DND-41 (cell line): ENCODE measurements at regions not wholly inside any gene's neighbourhood (a gene's known extent, or its start where the extent isn't known, plus 50 kb on each side); places are given as distances from the start of the nearest gene placed in this dataset.

Source experiments
- ATAC-seq: fragments of 200-7000 bp; cut with Tn5 transposase; 3 replicates; pipeline ENCODE4 v1.9.1; 2021; ENCODE audit warnings: low read depth; ENCODE audit not compliant: insufficient read depth
- DNase-seq: peaks from one replicate; pipeline ENCODE4 v3.0.0-alpha.2; 2020
- H2AFZ ChIP-seq: 2 replicates; pipeline ENCODE4 v1.6.0; 2012; ENCODE audit warnings: low read depth, low read length
- H3K27ac ChIP-seq: 2 replicates; pipeline ENCODE4 v1.5.1; 2012; ENCODE audit warnings: low read length, inconsistent platforms
- H3K27me3 ChIP-seq: fragments of 200-600 bp; sonication (generic); 2 replicates; pipeline ENCODE4 v1.6.0; 2012; ENCODE audit warnings: low read length, mild to moderate bottlenecking, inconsistent platforms; ENCODE audit not compliant: insufficient read depth, poor library complexity
- H3K36me3 ChIP-seq: 2 replicates; pipeline ENCODE4 v1.5.1; 2012; ENCODE audit warnings: low read length, inconsistent platforms; ENCODE audit not compliant: insufficient read depth
- H3K4me1 ChIP-seq: 2 replicates; pipeline ENCODE4 v1.5.1; 2012; ENCODE audit warnings: mild to moderate bottlenecking, low read length; ENCODE audit not compliant: insufficient read depth
- H3K4me2 ChIP-seq: 2 replicates; pipeline ENCODE4 v1.6.0; 2012; ENCODE audit warnings: mild to moderate bottlenecking, moderate library complexity, low read length, inconsistent platforms; ENCODE audit not compliant: insufficient read depth
- H3K4me3 ChIP-seq, 2 experiments: fragments of 200-600 bp in 1 of 2; shearing (Covaris generic) in 1 of 2; 2 replicates each; pipeline ENCODE4 v1.5.1; 2012 to 2016; ENCODE audit warnings: inconsistent platforms in 2 of 2, low read length in 2 of 2, mild to moderate bottlenecking in 2 of 2, low read depth in 1 of 2, moderate library complexity in 1 of 2
- H3K79me2 ChIP-seq: 2 replicates; pipeline ENCODE4 v1.6.0; 2012; ENCODE audit warnings: low read length, inconsistent platforms; ENCODE audit not compliant: insufficient read depth
- H3K9ac ChIP-seq: 2 replicates; pipeline ENCODE4 v1.6.0; 2012; ENCODE audit warnings: low read depth, mild to moderate bottlenecking, inconsistent platforms, low read length, moderate library complexity
- H3K9me3 ChIP-seq: 2 replicates; pipeline ENCODE4 v1.5.1; 2012; ENCODE audit warnings: low read length, moderate library complexity, mild to moderate bottlenecking, inconsistent platforms; ENCODE audit not compliant: insufficient read depth, severe bottlenecking
- H4K20me1 ChIP-seq: 2 replicates; pipeline ENCODE4 v1.6.0; 2012; ENCODE audit warnings: low read length; ENCODE audit not compliant: insufficient read depth
- EZH2 ChIP-seq: IDR thresholded peaks from 3 replicates; pipeline ENCODE4 v1.6.1; 2012; ENCODE audit warnings: borderline replicate concordance, low read depth, mild to moderate bottlenecking, moderate library complexity, low read length, inconsistent platforms; ENCODE audit not compliant: severe bottlenecking
- TF ChIP-seq, protein P1 (sequence below): IDR thresholded peaks from 2 replicates; pipeline ENCODE4 v1.5.1; 2012; ENCODE audit warnings: borderline replicate concordance, low read length, moderate library complexity, mild to moderate bottlenecking; ENCODE audit not compliant: poor library complexity, severe bottlenecking; ENCODE audit errors: extremely low read depth

DNA sequence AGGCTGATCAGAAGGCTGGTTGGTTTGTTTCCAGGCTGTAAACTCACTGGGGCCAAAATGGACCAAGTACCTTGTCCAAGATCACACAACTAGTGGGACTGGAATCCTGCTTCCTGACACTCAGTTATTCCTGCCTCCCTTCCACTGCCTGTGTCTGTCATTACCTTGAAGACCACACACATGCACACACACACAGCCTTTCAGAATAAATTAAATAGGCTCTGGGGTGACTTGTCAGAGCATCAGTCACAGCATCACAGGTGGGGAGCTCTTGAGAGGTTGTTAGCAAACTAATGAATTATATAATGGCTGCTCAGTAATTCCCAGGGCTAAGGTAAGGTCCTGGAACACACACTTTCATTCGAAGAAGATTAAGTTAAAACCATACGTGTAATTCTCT lies 231.8 kb downstream of the UACA start:
- H3K4me3 ChIP-seq = no peak overlapping the region
- ATAC-seq = no peak
- H4K20me1 ChIP-seq = no peaks in the 10 kb centered on the region
- no peak overlapping the region for H3K27ac ChIP-seq
- H3K9me3 ChIP-seq = no peaks in the 10 kb centered on the region
- no peaks in the 10 kb centered on the region for H3K27me3 ChIP-seq
- TF ChIP-seq, protein P1, sequence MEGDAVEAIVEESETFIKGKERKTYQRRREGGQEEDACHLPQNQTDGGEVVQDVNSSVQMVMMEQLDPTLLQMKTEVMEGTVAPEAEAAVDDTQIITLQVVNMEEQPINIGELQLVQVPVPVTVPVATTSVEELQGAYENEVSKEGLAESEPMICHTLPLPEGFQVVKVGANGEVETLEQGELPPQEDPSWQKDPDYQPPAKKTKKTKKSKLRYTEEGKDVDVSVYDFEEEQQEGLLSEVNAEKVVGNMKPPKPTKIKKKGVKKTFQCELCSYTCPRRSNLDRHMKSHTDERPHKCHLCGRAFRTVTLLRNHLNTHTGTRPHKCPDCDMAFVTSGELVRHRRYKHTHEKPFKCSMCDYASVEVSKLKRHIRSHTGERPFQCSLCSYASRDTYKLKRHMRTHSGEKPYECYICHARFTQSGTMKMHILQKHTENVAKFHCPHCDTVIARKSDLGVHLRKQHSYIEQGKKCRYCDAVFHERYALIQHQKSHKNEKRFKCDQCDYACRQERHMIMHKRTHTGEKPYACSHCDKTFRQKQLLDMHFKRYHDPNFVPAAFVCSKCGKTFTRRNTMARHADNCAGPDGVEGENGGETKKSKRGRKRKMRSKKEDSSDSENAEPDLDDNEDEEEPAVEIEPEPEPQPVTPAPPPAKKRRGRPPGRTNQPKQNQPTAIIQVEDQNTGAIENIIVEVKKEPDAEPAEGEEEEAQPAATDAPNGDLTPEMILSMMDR = no peak
- TF ChIP-seq EZH2 = no peak
- peaks cover 48% of the 10 kb centered on the region for H3K4me1 ChIP-seq
- no peak overlapping the region for H3K4me2 ChIP-seq
- no peaks in the 10 kb centered on the region for H3K79me2 ChIP-seq
- H2AFZ ChIP-seq = no peak overlapping the region
- H3K36me3 ChIP-seq = no peaks in the 10 kb centered on the region
- no peak for DNase-seq
- H3K9ac ChIP-seq = no peak overlapping the region

DNA sequence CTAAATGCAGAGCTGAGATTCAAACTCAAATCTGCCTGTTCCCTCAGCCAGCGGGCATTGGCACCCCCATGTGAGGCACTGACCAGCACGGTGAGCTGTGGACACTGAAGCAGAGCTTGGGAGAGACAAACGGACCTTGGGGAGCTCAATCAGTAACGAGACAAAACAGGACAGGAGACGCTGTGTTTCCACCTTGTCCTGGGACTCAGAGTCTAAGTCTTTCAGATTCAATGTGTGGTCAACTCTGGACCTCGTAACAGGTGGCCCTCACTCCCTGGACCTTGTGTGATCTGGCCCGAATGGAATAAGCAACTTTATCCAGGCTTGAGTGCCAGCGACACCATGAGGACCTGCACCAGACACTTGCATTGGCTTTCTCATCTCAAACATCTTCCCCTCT lies 232.5 kb downstream of the UACA start:
- H3K79me2 ChIP-seq = no peaks in the 10 kb centered on the region
- H3K4me1 ChIP-seq = peaks cover 42% of the 10 kb centered on the region
- no peaks in the 10 kb centered on the region for H3K36me3 ChIP-seq
- H3K27ac ChIP-seq = no peak overlapping the region
- H3K4me3 ChIP-seq = no peak overlapping the region
- DNase-seq (no peak), ATAC-seq (no peak)
- no peaks in the 10 kb centered on the region for H3K9me3 ChIP-seq
- H3K9ac ChIP-seq = no peak overlapping the region
- H3K4me2 ChIP-seq = no peak overlapping the region
- no peak for TF ChIP-seq EZH2
- H4K20me1 ChIP-seq = no peaks in the 10 kb centered on the region
- H2AFZ ChIP-seq = no peak overlapping the region
- no peaks in the 10 kb centered on the region for H3K27me3 ChIP-seq

DNA sequence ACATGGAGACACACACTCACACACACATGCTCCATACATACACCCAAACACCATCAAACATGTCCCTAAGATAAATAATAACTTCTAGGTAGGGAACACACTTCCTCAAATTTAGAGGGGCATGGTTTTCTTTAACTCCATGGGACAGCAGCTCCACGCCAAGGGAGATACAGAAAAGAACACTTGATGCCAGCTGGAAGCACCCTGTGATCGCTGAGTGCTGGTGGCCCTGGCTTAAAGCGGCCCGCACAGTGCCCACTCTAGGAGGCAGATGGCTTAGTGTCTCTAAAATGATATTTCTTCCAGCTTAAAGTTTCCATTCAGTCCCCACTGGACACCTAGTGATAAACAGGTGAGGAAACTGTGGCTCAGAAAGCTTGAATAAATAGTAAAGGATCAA lies 232.9 kb downstream of the UACA start:
- H3K27me3 ChIP-seq = no peaks in the 10 kb centered on the region
- no peak overlapping the region for H3K4me3 ChIP-seq
- no peaks in the 10 kb centered on the region for H4K20me1 ChIP-seq
- DNase-seq = no peak
- H3K36me3 ChIP-seq = no peaks in the 10 kb centered on the region
- H3K4me1 ChIP-seq = peaks cover 38% of the 10 kb centered on the region
- H2AFZ ChIP-seq = no peak overlapping the region
- no peak overlapping the region for H3K9ac ChIP-seq
- H3K79me2 ChIP-seq = no peaks in the 10 kb centered on the region
- H3K9me3 ChIP-seq = no peaks in the 10 kb centered on the region
- TF ChIP-seq, protein P1 = no peak
- no peak for TF ChIP-seq EZH2
- H3K4me2 ChIP-seq = no peak overlapping the region
- no peak for ATAC-seq
- H3K27ac ChIP-seq = no peak overlapping the region

DNA sequence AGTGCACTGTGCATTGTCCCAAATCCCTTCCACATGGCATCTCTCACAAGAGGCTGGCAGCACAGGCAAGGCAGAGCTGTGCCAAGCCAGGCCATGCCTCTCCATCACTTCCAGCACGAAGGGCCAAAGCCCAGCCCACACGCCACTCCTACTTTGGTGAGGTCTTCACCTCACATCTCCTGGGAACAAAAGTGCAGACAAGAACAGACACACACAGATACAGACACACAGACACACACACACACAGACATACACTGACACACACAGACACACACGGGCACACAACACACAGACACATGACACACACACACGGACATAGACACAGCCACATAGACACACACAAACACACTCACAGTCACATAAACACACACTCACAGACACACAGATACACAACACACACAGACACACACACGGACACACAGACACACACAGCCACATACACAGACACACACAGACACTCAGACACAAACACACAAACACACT lies 233.3 kb downstream of the UACA start:
- H4K20me1 ChIP-seq = no peaks in the 10 kb centered on the region
- H3K27me3 ChIP-seq = no peaks in the 10 kb centered on the region
- no peak for ATAC-seq
- TF ChIP-seq EZH2 = no peak
- TF ChIP-seq, protein P1 = no peak
- H3K4me1 ChIP-seq = peaks cover 33% of the 10 kb centered on the region
- H3K36me3 ChIP-seq = no peaks in the 10 kb centered on the region
- H3K27ac ChIP-seq = no peak overlapping the region
- H3K9me3 ChIP-seq = no peaks in the 10 kb centered on the region
- H3K4me3 ChIP-seq = no peak overlapping the region
- no peak overlapping the region for H2AFZ ChIP-seq
- DNase-seq = no peak
- no peaks in the 10 kb centered on the region for H3K79me2 ChIP-seq
- H3K4me2 ChIP-seq = no peak overlapping the region
- no peak overlapping the region for H3K9ac ChIP-seq
